Muscle layer of duodenum (tissue), 2 donors: ENCODE measurements at regions not wholly inside any gene's neighbourhood (a gene's known extent, or its start where the extent isn't known, plus 50 kb on each side); places are given as distances from the start of the nearest gene placed in this dataset.

Experiments
- H3K27ac ChIP-seq: one replicate; pipeline ENCODE4 v1.7.0; 2013; ENCODE audit warnings: mild to moderate bottlenecking, low read length
- H3K27me3 ChIP-seq: one replicate; pipeline ENCODE4 v1.7.0; 2013; ENCODE audit warnings: low read depth, mild to moderate bottlenecking, control low read depth, low read length
- H3K36me3 ChIP-seq, 2 donors: one replicate each; pipeline ENCODE4 v1.7.0; 2013; ENCODE audit warnings: low read length in 2 of 2, control low read depth in 1 of 2, mild to moderate bottlenecking in 1 of 2; ENCODE audit not compliant: insufficient read depth in 2 of 2, control insufficient read depth in 1 of 2
- H3K4me1 ChIP-seq, 2 donors: one replicate each; pipeline ENCODE4 v1.7.0; 2013; ENCODE audit warnings: low read length in 2 of 2, mild to moderate bottlenecking in 2 of 2, control low read depth in 1 of 2, moderate library complexity in 1 of 2; ENCODE audit not compliant: insufficient read depth in 2 of 2, control insufficient read depth in 1 of 2
- H3K4me3 ChIP-seq, 2 donors: one replicate each; pipeline ENCODE4 v1.7.0; 2013; ENCODE audit warnings: low read length in 2 of 2, low read depth in 1 of 2, mild to moderate bottlenecking in 1 of 2
- H3K9me3 ChIP-seq, 2 donors: one replicate each; pipeline ENCODE4 v1.7.0; 2013; ENCODE audit warnings: low read length in 2 of 2, control low read depth in 1 of 2, mild to moderate bottlenecking in 1 of 2; ENCODE audit not compliant: control insufficient read depth in 1 of 2
- donor health status: healthy.

- Histone ChIP-seq H3K4me3 (no peak overlapping the region), H3K4me1 (peaks cover 0 to 5% of the 10 kb centered on the region in 2 donors), H3K27ac (no peak overlapping the region), H3K36me3 (no peaks in the 10 kb centered on the region), H3K9me3 (peaks cover 0 to 5% of the 10 kb centered on the region in 2 donors), H3K27me3 (no peaks in the 10 kb centered on the region)
Measured at GRCh38 chr2:149924028-149924427, 336.5 kb upstream of the MMADHC start.

- Histone ChIP-seq H3K4me3 (no peak overlapping the region), H3K9me3 (peaks cover 0 to 5% of the 10 kb centered on the region in 2 donors), H3K36me3 (no peaks in the 10 kb centered on the region), H3K4me1 (peaks cover 0 to 5% of the 10 kb centered on the region in 2 donors), H3K27me3 (no peaks in the 10 kb centered on the region), H3K27ac (no peak overlapping the region)
Measured at GRCh38 chr2:149921911-149922616, 334.5 kb upstream of the MMADHC start.

GRCh38 chr2:149920389-149920788 lies 332.8 kb upstream of the MMADHC start:
- Histone ChIP-seq H3K4me1 (peaks cover 0 to 5% of the 10 kb centered on the region in 2 donors), H3K4me3 (no peak overlapping the region), H3K9me3 (peaks cover 0 to 5% of the 10 kb centered on the region in 2 donors), H3K27me3 (no peaks in the 10 kb centered on the region), H3K36me3 (no peaks in the 10 kb centered on the region), H3K27ac (no peak overlapping the region)

GRCh38 chr2:149915151-149915550 lies 327.6 kb upstream of the MMADHC start:
- Histone ChIP-seq H3K27me3 (no peaks in the 10 kb centered on the region), H3K4me3 (no peak overlapping the region), H3K27ac (no peak overlapping the region), H3K9me3 (peaks cover 0 to 3% of the 10 kb centered on the region in 2 donors), H3K4me1 (no peaks in the 10 kb centered on the region), H3K36me3 (no peaks in the 10 kb centered on the region)

- H3K36me3 ChIP-seq, result no peaks in the 10 kb centered on the region
- peaks cover 0 to 14% of the 10 kb centered on the region in 2 donors for H3K4me1 ChIP-seq
- no peak overlapping the region for H3K27ac ChIP-seq
- H3K9me3 ChIP-seq, result no peaks in the 10 kb centered on the region
- no peak overlapping the region for H3K4me3 ChIP-seq
- no peaks in the 10 kb centered on the region for H3K27me3 ChIP-seq
Measured at GRCh38 chr2:149908726-149909683, 321.4 kb upstream of the MMADHC start.

- H3K4me1 ChIP-seq, result peaks cover 0 to 14% of the 10 kb centered on the region in 2 donors
- H3K9me3 ChIP-seq, result no peaks in the 10 kb centered on the region
- H3K4me3 ChIP-seq, result no peak overlapping the region
- no peaks in the 10 kb centered on the region for H3K27me3 ChIP-seq
- no peaks in the 10 kb centered on the region for H3K36me3 ChIP-seq
- no peak overlapping the region for H3K27ac ChIP-seq
Measured at GRCh38 chr2:149906886-149907285, 319.3 kb upstream of the MMADHC start.

GRCh38 chr2:149904352-149905175 lies 317.0 kb upstream of the MMADHC start:
- H3K4me1 ChIP-seq, result peaks cover 0 to 10% of the 10 kb centered on the region in 2 donors
- H3K4me3 ChIP-seq, result no peak overlapping the region
- H3K36me3 ChIP-seq, result no peaks in the 10 kb centered on the region
- H3K9me3 ChIP-seq, result no peaks in the 10 kb centered on the region
- no peak overlapping the region for H3K27ac ChIP-seq
- no peaks in the 10 kb centered on the region for H3K27me3 ChIP-seq

GRCh38 chr2:149903626-149904025 lies 316.1 kb upstream of the MMADHC start:
- H3K4me3 ChIP-seq, result no peak overlapping the region
- no peaks in the 10 kb centered on the region for H3K9me3 ChIP-seq
- H3K4me1 ChIP-seq, result peaks cover 0 to under 1% of the 10 kb centered on the region in 2 donors
- no peaks in the 10 kb centered on the region for H3K36me3 ChIP-seq
- H3K27me3 ChIP-seq, result no peaks in the 10 kb centered on the region
- H3K27ac ChIP-seq, result no peak overlapping the region

- no peaks in the 10 kb centered on the region for H3K9me3 ChIP-seq
- H3K36me3 ChIP-seq, result no peaks in the 10 kb centered on the region
- H3K4me1 ChIP-seq, result no peaks in the 10 kb centered on the region
- H3K27me3 ChIP-seq, result no peaks in the 10 kb centered on the region
- H3K4me3 ChIP-seq, result no peak overlapping the region
- H3K27ac ChIP-seq, result no peak overlapping the region
Measured at GRCh38 chr2:149902081-149902480, 314.5 kb upstream of the MMADHC start.

GRCh38 chr2:149901231-149901859 lies 313.8 kb upstream of the MMADHC start:
- H3K27me3 ChIP-seq, result no peaks in the 10 kb centered on the region
- no peak overlapping the region for H3K27ac ChIP-seq
- H3K4me3 ChIP-seq, result no peak overlapping the region
- H3K36me3 ChIP-seq, result no peaks in the 10 kb centered on the region
- H3K4me1 ChIP-seq, result no peaks in the 10 kb centered on the region
- H3K9me3 ChIP-seq, result no peaks in the 10 kb centered on the region
